HUDEP-2 (cell line): ENCODE measurements at regions not wholly inside any gene's neighbourhood (a gene's known extent, or its start where the extent isn't known, plus 50 kb on each side); places are given as distances from the start of the nearest gene placed in this dataset.

Experiments used
- DNase-seq, 76 experiments: peaks; one replicate each; lab custom pipeline; 2025; ENCODE audit not compliant: unreplicated experiment in 76 of 76; lab: John Stamatoyannopoulos, UW

GRCh38 chr6:170136541-170137175, 154.2 kb downstream of the DLL1 start:
- no peak for DNase-seq

GRCh38 chr6:170135821-170136471, 154.9 kb downstream of the DLL1 start:
- DNase-seq = no peak

GRCh38 chr6:170135461-170135820, 155.4 kb downstream of the DLL1 start:
- no peak for DNase-seq

- no peak for DNase-seq
Measured at GRCh38 chr6:170134471-170135440, 156.1 kb downstream of the DLL1 start.

- no peak for DNase-seq
Measured at GRCh38 chr6:170134031-170134470, 156.8 kb downstream of the DLL1 start.

GRCh38 chr6:170132561-170132991, 158.3 kb downstream of the DLL1 start:
- no peak for DNase-seq

GRCh38 chr6:170132011-170132521, 158.8 kb downstream of the DLL1 start:
- DNase-seq = no peak

GRCh38 chr6:170131351-170131750, 159.5 kb downstream of the DLL1 start:
- no peak for DNase-seq

GRCh38 chr6:170130771-170131241, 160.1 kb downstream of the DLL1 start:
- no peak for DNase-seq

- no peak for DNase-seq
Measured at GRCh38 chr6:170130201-170130621, 160.7 kb downstream of the DLL1 start.

GRCh38 chr6:170129691-170130171, 161.1 kb downstream of the DLL1 start:
- peak in 7 of 76 experiments; percentile 2 to 29 (median 19) for DNase-seq

- no peak for DNase-seq
Measured at GRCh38 chr6:170128811-170129681, 161.8 kb downstream of the DLL1 start.

- DNase-seq = no peak
Measured at GRCh38 chr6:170128346-170128745, 162.5 kb downstream of the DLL1 start.

GRCh38 chr6:170127151-170127550, 163.7 kb downstream of the DLL1 start:
- DNase-seq = no peak

GRCh38 chr6:170125456-170126300, 165.2 kb downstream of the DLL1 start:
- DNase-seq = no peak

- DNase-seq = no peak
Measured at GRCh38 chr6:170124836-170125235, 166.0 kb downstream of the DLL1 start.

GRCh38 chr6:170124150-170124549, 166.7 kb downstream of the DLL1 start:
- no peak for DNase-seq

- DNase-seq = no peak
Measured at GRCh38 chr6:170122651-170123050, 168.2 kb downstream of the DLL1 start.
